ENCODE measurements at regions not wholly inside any gene's neighbourhood (a gene's known extent, or its start where the extent isn't known, plus 50 kb on each side); places are given as distances from the start of the nearest gene placed in this dataset.
A peak's percentile ranks its signal among the peaks of the same experiment; 100 is the strongest.
"Not testable (repeated sequence)": the region's sequence is repeated elsewhere in the genome, so short reads cannot be mapped to it uniquely, and the experiment has no call there.

GRCh38 chr7:110400411-110400810 is 690.5 kb upstream of the LRRN3 start:
- no peak for DNase-seq
- intact Hi-C loops (cut with micrococcal nuclease): no loop called here

GRCh38 chr7:110407242-110407641 is 683.7 kb upstream of the LRRN3 start:
- DNase-seq: no peak
- H3K27ac Mint-ChIP-seq: no peak overlapping the region
- no peaks in the 10 kb centered on the region for H3K36me3 Mint-ChIP-seq (ENCODE audit: low read depth)
- no peak overlapping the region for H3K4me3 Mint-ChIP-seq
- H3K4me1 Mint-ChIP-seq: no peaks in the 10 kb centered on the region
- H3K9me3 Mint-ChIP-seq: no peaks in the 10 kb centered on the region
- intact Hi-C loops (cut with micrococcal nuclease): no loop called here
- no peaks in the 10 kb centered on the region for H3K27me3 Mint-ChIP-seq

More at GRCh38 chr7:110400411-110400810, 690.5 kb upstream of the LRRN3 start:
- peaks cover 3% of the 10 kb centered on the region for H3K27me3 Mint-ChIP-seq
- no peak overlapping the region for H3K4me3 Mint-ChIP-seq
- H3K36me3 Mint-ChIP-seq (ENCODE audit: low read depth): no peaks in the 10 kb centered on the region
- H3K9me3 Mint-ChIP-seq: no peaks in the 10 kb centered on the region
- no peaks in the 10 kb centered on the region for H3K4me1 Mint-ChIP-seq
- H3K27ac Mint-ChIP-seq: no peak overlapping the region

- Mint-ChIP-seq H3K36me3 (ENCODE audit: low read depth) (no peaks in the 10 kb centered on the region), H3K4me3 (no peak overlapping the region), H3K4me1 (no peaks in the 10 kb centered on the region), H3K9me3 (no peaks in the 10 kb centered on the region), H3K27me3 (no peaks in the 10 kb centered on the region), H3K27ac (no peak overlapping the region)
- DNase-seq: no peak
- intact Hi-C loops (cut with micrococcal nuclease): no loop called here
Observed at GRCh38 chr7:110407706-110408105, 683.2 kb upstream of the LRRN3 start.

GRCh38 chr7:110412614-110413013 is 678.3 kb upstream of the LRRN3 start:
- Mint-ChIP-seq H3K27me3 (no peaks in the 10 kb centered on the region), H3K4me3 (no peak overlapping the region), H3K36me3 (ENCODE audit: low read depth) (no peaks in the 10 kb centered on the region), H3K27ac (no peak overlapping the region), H3K4me1 (no peaks in the 10 kb centered on the region), H3K9me3 (no peaks in the 10 kb centered on the region)
- intact Hi-C loops (cut with micrococcal nuclease): no loop called here
- no peak for DNase-seq

- intact Hi-C loops (cut with micrococcal nuclease): no loop called here
- Mint-ChIP-seq H3K36me3 (ENCODE audit: low read depth) (no peaks in the 10 kb centered on the region), H3K4me1 (no peaks in the 10 kb centered on the region), H3K4me3 (no peak overlapping the region), H3K9me3 (no peaks in the 10 kb centered on the region), H3K27me3 (no peaks in the 10 kb centered on the region), H3K27ac (no peak overlapping the region)
- no peak for DNase-seq
Observed at GRCh38 chr7:110413038-110413437, 677.9 kb upstream of the LRRN3 start.

GRCh38 chr7:110417611-110418010 is 673.3 kb upstream of the LRRN3 start:
- H3K4me1 Mint-ChIP-seq: no peaks in the 10 kb centered on the region
- intact Hi-C loops (cut with micrococcal nuclease): no loop called here
- no peak overlapping the region for H3K4me3 Mint-ChIP-seq

GRCh38 chr7:110418659-110419280 is 672.2 kb upstream of the LRRN3 start:
- Mint-ChIP-seq H3K4me1 (no peaks in the 10 kb centered on the region), H3K9me3 (no peaks in the 10 kb centered on the region)

More at GRCh38 chr7:110417611-110418010, 673.3 kb upstream of the LRRN3 start:
- no peak for DNase-seq
- H3K9me3 Mint-ChIP-seq: no peaks in the 10 kb centered on the region
- H3K36me3 Mint-ChIP-seq (ENCODE audit: low read depth): no peaks in the 10 kb centered on the region
- H3K27ac Mint-ChIP-seq: no peak overlapping the region
- H3K27me3 Mint-ChIP-seq: peaks cover 3% of the 10 kb centered on the region

GRCh38 chr7:110420788-110421187 is 670.1 kb upstream of the LRRN3 start:
- DNase-seq: no peak
- Mint-ChIP-seq H3K4me1 (no peaks in the 10 kb centered on the region), H3K9me3 (no peaks in the 10 kb centered on the region), H3K4me3 (no peak overlapping the region), H3K36me3 (ENCODE audit: low read depth) (no peaks in the 10 kb centered on the region), H3K27ac (no peak overlapping the region), H3K27me3 (peaks cover 3% of the 10 kb centered on the region)
- intact Hi-C loops (cut with micrococcal nuclease): no loop called here

More at GRCh38 chr7:110418659-110419280, 672.2 kb upstream of the LRRN3 start:
- Mint-ChIP-seq H3K4me3 (no peak overlapping the region), H3K36me3 (ENCODE audit: low read depth) (no peaks in the 10 kb centered on the region), H3K27me3 (peaks cover 3% of the 10 kb centered on the region), H3K27ac (no peak overlapping the region)
- no peak for DNase-seq
- intact Hi-C loops (cut with micrococcal nuclease): no loop called here

GRCh38 chr7:110421490-110422241 is 669.3 kb upstream of the LRRN3 start:
- intact Hi-C loops (cut with micrococcal nuclease): no loop called here
- no peak overlapping the region for H3K4me3 Mint-ChIP-seq

GRCh38 chr7:110432061-110432553 is 658.8 kb upstream of the LRRN3 start:
- intact Hi-C loops (cut with micrococcal nuclease): no loop called here

More at GRCh38 chr7:110421490-110422241, 669.3 kb upstream of the LRRN3 start:
- H3K27me3 Mint-ChIP-seq: peaks cover 3% of the 10 kb centered on the region
- H3K9me3 Mint-ChIP-seq: no peaks in the 10 kb centered on the region
- H3K36me3 Mint-ChIP-seq (ENCODE audit: low read depth): no peaks in the 10 kb centered on the region
- no peak overlapping the region for H3K27ac Mint-ChIP-seq
- H3K4me1 Mint-ChIP-seq: no peaks in the 10 kb centered on the region
- DNase-seq: no peak

GRCh38 chr7:110438926-110439325 is 652.0 kb upstream of the LRRN3 start:
- DNase-seq; H3K27me3 Mint-ChIP-seq; H3K4me1 Mint-ChIP-seq; H3K36me3 Mint-ChIP-seq (ENCODE audit: low read depth); H3K4me3 Mint-ChIP-seq; H3K9me3 Mint-ChIP-seq; intact Hi-C loops (cut with micrococcal nuclease); H3K27ac Mint-ChIP-seq: not testable (repeated sequence)

More at GRCh38 chr7:110432061-110432553, 658.8 kb upstream of the LRRN3 start:
- H3K4me3 Mint-ChIP-seq: no peak overlapping the region
- H3K27ac Mint-ChIP-seq: no peak overlapping the region
- no peaks in the 10 kb centered on the region for H3K4me1 Mint-ChIP-seq
- no peak for DNase-seq
- no peaks in the 10 kb centered on the region for H3K36me3 Mint-ChIP-seq (ENCODE audit: low read depth)
- H3K9me3 Mint-ChIP-seq: no peaks in the 10 kb centered on the region
- peaks cover 2% of the 10 kb centered on the region for H3K27me3 Mint-ChIP-seq

GRCh38 chr7:110442381-110442837 is 648.5 kb upstream of the LRRN3 start:
- Mint-ChIP-seq H3K27me3 (peaks cover 3% of the 10 kb centered on the region), H3K9me3 (peaks cover 3% of the 10 kb centered on the region), H3K36me3 (ENCODE audit: low read depth) (no peaks in the 10 kb centered on the region), H3K4me1 (no peaks in the 10 kb centered on the region), H3K27ac (no peak overlapping the region), H3K4me3 (no peak overlapping the region)
- intact Hi-C loops (cut with micrococcal nuclease): no loop called here
- DNase-seq: peak; percentile 61

GRCh38 chr7:110446658-110447057 is 644.3 kb upstream of the LRRN3 start:
- no peaks in the 10 kb centered on the region for H3K36me3 Mint-ChIP-seq (ENCODE audit: low read depth)
- H3K4me3 Mint-ChIP-seq: no peak overlapping the region
- H3K27me3 Mint-ChIP-seq: peaks cover 5% of the 10 kb centered on the region
- no peak overlapping the region for H3K27ac Mint-ChIP-seq
- no peaks in the 10 kb centered on the region for H3K4me1 Mint-ChIP-seq
- intact Hi-C loops (cut with micrococcal nuclease): no loop called here
- DNase-seq: no peak
- no peaks in the 10 kb centered on the region for H3K9me3 Mint-ChIP-seq

- Mint-ChIP-seq H3K4me1 (no peaks in the 10 kb centered on the region), H3K9me3 (no peaks in the 10 kb centered on the region), H3K36me3 (ENCODE audit: low read depth) (no peaks in the 10 kb centered on the region), H3K4me3 (no peak overlapping the region), H3K27ac (no peak overlapping the region), H3K27me3 (peaks cover 7% of the 10 kb centered on the region)
- DNase-seq: no peak
- intact Hi-C loops (cut with micrococcal nuclease): no loop called here
Observed at GRCh38 chr7:110448918-110449317, 642.0 kb upstream of the LRRN3 start.

Data from activated CD4-positive, alpha-beta T cell treated with anti-CD3 and anti-CD28 coated beads, Interleukin-2, amount 10 ng/mL, durations not matched to agents 24 days and 14 days (primary cell).